ENCODE measurements at regions not wholly inside any gene's neighbourhood (a gene's known extent, or its start where the extent isn't known, plus 50 kb on each side); places are given as distances from the start of the nearest gene placed in this dataset.

DNA sequence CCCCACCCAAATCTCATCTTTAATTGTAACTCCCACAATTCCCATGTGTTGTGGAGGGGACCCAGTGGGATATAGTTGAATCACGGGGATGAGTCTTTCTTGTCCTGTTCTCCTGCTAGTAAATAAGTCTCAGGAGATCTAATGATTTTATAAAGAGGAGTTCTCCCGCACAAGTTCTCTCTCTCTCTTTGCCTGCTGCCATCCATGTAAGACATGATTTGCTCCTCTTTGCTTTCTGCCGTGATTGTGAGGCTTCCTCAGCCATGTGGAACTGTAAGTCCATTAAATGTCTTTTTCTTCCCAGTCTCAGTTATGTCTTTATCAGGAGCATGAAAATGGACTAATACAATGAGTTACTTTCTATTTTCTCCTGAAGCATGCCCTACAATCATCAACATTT lies 1158.5 kb downstream of the CDH18 start:
- DNase-seq: no peak

- DNase-seq: no peak
Observed at GRCh38 chr5:18850216-18850615, 1137.8 kb downstream of the CDH18 start.

DNA sequence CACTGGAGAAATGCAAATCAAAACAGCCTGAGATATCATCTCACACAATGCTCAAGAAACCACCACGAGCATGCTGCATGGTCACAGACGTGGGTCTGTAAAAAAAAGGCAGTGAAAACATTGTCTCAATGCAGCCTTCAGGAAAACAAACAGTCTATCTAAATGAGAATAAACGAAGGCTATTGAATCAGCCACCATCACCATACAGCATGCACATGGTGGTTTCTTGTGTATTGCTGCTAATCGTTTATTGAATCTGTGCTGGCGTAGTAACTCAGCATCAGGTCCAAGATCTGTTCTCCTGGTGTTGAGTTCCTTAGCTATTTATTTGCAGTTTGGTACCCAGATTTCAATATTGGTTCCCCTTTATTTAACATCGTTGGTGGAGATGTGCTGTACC lies 1115.0 kb downstream of the CDH18 start:
- no peak for DNase-seq

GRCh38 chr5:18876565-18876964 lies 1111.4 kb downstream of the CDH18 start:
- no peak for DNase-seq

DNA sequence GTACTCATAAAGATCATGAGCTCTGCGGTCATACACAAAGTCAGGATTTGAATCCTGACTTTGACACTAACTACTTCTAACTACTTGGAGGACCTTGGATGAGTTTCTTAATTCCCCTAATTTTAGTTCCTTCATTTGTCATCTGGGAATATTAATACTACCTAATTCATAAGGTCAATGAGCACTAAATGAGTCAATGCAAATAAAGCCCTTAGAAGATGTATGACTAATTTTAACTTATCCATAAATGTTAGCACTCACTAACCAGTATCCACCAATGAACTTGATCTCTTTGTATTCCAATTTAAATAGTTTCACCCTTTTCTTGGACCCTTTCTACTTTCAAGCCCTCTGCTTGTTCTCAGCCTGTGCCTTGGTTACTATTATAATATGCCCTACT lies 1106.4 kb downstream of the CDH18 start:
- no peak for DNase-seq

DNA sequence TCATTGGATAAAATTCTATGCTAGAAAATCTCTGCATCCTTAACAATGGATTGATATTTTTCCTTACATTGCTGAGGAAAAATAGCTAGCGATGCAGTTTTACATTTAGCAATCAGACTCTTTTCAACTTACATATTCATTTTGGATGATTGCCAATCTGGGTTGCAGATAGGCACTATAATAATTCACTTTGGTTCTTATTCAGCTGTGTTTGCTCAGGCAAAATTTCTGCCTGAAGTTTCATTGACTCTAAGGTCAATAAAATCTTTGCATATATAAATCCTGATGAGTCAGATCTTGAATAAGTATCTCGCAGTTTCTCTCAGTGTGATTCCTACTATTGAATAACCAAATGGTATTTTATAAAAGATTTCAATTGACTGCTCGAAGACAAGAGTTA lies 1105.8 kb downstream of the CDH18 start:
- no peak for DNase-seq

DNA sequence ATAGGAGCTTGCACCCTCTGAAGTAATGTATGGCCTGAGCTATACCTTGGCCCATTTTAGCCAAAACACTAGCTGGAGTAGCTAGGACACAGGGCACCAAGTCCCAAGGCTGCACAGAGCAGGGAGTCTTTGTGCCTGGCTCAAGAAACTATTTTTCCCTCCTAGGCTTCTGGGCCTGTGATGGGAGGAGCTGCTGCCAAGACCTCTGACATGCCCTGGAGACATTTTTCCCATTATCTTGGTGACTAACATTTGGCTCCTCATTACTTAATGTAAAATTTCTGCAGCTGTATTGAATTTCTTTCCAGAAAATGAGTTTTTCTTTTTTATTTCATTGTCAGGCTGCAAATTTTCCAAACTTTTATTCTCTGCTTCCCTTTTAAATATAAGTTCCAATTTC lies 1099.2 kb downstream of the CDH18 start:
- DNase-seq: no peak

DNA sequence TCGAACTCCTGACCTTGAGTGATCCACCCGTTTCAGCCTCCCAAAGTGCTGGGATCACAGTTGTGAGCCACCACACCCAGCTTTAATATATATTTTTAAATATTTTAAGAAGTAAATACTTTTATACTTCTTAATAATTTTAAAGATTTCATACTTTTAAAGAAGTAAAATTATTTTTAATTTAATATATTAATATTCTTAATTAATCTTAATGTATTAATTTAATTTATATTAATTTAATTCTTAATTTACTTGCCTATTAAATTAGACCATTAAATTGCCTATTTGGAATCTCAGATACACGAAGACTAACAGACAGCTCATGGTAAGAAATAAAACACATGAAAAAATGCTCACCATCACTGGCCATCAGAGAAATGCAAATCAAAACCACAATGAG lies 1087.4 kb downstream of the CDH18 start:
- no peak for DNase-seq

- no peak for DNase-seq
Observed at GRCh38 chr5:18920966-18921365, 1067.0 kb downstream of the CDH18 start.

- DNase-seq: no peak
Observed at GRCh38 chr5:18932081-18932480, 1055.9 kb downstream of the CDH18 start.

- DNase-seq: no peak
Observed at GRCh38 chr5:18944771-18945170, 1043.2 kb downstream of the CDH18 start.

DNA sequence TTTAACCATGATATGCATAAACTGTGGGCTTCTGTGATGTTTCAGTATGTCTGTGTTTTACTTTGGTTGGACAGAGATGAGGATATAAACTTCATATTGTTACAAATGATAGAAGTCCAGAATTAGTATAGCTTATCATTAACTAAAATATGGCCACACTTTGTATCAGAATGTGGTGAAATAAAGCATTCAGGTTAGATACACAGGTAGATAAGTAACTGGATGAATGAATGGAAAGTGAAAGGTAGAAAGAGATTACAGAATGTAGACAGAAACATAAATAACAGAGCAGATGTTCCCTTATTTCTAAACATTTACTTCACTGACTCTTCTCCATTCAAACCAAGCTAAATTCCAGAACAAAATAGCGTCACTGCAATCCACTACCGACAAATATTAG lies 1033.8 kb downstream of the CDH18 start:
- no peak for DNase-seq

DNA sequence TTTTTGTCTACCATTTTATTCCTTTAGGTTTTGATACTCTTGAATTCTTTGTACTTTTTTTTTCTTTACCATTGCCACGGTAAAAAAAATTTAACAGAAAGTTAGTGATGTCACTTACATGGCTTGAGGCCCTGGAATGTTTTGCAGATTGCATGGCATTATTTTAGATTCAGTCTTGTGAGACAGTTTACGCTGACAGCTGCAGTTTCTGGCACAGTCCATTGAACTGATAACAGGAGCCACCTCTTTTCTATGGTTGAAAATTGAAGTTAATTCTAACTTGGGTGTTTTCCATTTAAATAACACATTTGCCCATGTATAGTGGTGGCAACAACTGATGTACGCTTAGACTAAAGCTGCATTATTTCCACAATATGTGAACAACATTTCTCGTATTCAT lies 1028.5 kb downstream of the CDH18 start:
- DNase-seq: no peak

DNA sequence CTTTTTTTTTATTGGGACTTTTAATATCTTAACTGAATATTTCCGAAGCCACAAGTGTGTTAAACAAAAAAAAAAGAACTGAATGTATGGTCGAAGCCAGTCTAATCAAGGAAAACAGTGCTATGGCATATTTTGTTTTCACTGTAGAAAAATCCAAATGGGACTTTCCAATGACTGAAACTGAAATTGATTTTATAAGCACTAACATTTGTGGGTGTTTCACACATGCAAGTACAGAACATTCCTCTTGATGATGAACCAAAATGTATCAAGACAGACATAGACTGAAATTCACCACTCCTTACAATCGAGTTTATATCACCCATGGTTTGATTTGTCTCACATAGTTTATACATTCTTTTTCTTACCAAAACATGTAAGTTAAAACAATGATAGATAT lies 1026.8 kb downstream of the CDH18 start:
- no peak for DNase-seq

GRCh38 chr5:18965893-18966292 lies 1022.1 kb downstream of the CDH18 start:
- DNase-seq: no peak

DNA sequence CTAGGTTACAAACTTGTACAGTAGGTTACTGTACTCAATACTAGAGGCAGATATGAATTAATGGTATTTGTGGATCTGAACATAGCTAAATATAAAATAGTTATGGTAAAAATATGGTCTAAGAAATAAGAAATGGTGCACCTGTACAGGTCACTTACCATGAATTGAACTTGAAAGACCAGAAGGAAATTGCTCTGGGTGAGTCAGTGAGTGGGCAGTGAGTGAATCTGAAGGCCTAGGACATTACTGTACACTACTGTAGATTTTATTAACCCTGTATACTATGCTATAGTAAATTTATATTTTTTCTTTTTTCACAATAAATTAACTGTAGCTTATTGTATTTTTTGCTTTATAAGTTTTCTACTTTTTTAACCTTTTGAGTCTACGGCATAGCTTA lies 1020.4 kb downstream of the CDH18 start:
- DNase-seq: no peak

GRCh38 chr5:18968966-18969365 lies 1019.0 kb downstream of the CDH18 start:
- DNase-seq: no peak

- no peak for DNase-seq
Observed at GRCh38 chr5:18970000-18970399, 1018.0 kb downstream of the CDH18 start.

DNA sequence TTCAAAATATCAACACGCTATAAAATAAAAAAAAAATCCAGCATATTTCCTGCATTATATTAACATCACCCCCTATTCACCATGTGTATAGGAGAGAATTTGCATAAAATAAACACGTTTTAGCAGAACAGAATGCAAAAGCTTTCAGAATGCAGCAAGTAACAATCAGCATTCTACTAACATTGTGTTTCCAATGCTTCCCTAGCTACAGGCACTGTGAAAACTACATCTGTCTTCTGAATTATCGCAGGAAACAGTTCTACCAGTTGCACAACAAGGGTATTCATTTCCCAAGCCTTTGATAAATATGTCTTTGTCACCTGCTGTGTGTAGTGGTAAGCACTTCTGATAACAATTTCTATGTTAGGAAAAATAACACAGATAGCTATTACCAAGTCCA lies 1015.8 kb downstream of the CDH18 start:
- DNase-seq: no peak

DNA sequence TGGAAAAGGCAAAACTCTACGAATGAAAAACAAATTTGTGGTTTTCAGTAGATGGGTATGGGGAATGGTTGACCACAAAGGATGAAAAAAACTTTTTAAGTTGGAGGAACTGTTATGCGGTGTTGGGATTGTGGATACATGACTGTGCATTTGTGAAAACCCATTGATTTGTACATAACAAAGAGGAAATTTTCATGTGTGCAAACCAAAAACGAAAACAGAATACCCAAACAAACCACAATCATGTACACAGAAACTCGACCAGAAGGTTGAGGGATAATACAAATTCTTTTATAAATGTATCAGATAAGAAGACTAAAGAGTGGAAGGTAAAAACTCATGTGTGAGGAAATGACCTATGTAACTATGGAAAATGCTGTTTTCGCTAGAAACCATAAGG lies 1012.4 kb downstream of the CDH18 start:
- no peak for DNase-seq

DNA sequence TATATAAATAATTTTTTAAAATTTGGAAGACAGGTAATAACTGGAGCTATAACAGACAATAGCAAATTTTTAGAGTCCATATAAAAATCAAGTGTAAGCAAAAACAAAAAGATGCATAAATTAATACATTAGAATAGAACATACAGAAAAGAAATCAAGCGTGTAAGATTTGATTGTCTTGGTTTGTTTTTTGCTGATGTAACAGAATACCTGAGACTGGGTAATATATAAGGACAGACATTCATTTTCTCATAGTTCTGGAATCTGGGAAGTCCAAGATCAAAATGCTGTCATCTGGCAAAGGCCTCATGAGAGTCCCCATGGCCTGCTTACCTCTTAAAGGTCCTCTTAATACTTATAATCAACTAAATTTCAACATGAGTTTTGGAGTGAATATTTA lies 1010.1 kb downstream of the CDH18 start:
- DNase-seq: no peak

- no peak for DNase-seq
Observed at GRCh38 chr5:18984559-18985080, 1003.4 kb downstream of the CDH18 start.

- DNase-seq: no peak
Observed at GRCh38 chr5:18985171-18985758, 1002.7 kb downstream of the CDH18 start.

- DNase-seq: no peak
Observed at GRCh38 chr5:18987101-18987500, 1000.9 kb downstream of the CDH18 start.

GRCh38 chr5:18990852-18991251 lies 997.1 kb downstream of the CDH18 start:
- no peak for DNase-seq

- DNase-seq: no peak
Observed at GRCh38 chr5:18992264-18992663, 995.7 kb downstream of the CDH18 start.
